WTC11 (cell line): ENCODE measurements at regions not wholly inside any gene's neighbourhood (a gene's known extent, or its start where the extent isn't known, plus 50 kb on each side); places are given as distances from the start of the nearest gene placed in this dataset.
A peak's percentile ranks its signal among the peaks of the same experiment; 100 is the strongest.

ENCODE experiments used
- ATAC-seq: fragments of 200-7000 bp; cut with Tn5 transposase; 2 replicates; pipeline ENCODE4 v1.10.0; 2021; ENCODE audit warnings: mild to moderate bottlenecking, moderate library complexity
- CTCF ChIA-PET: fragments of 300-600 bp; sonication (Branson Sonifier 250); formaldehyde crosslinking; loops from one replicate; lab custom pipeline; 2021; ENCODE audit warnings: antibody characterized with exemption; lab: Charles Lee
- POLR2A ChIA-PET: fragments of 350-600 bp; sonication (Branson Sonifier 250); formaldehyde crosslinking; loops from one replicate; lab custom pipeline; 2021; ENCODE audit warnings: antibody characterized with exemption; lab: Charles Lee
- DNase-seq: peaks from one replicate; pipeline ENCODE4 v3.0.0; 2021; ENCODE audit warnings: low spot score
- H3K27ac Mint-ChIP-seq: 2 replicates; pipeline ENCODE4 v1.8.0; 2021; ENCODE audit warnings: mixed read lengths
- H3K27me3 Mint-ChIP-seq: 2 replicates; pipeline ENCODE4 v1.8.0; 2021; ENCODE audit warnings: low read depth, mild to moderate bottlenecking, moderate library complexity, mixed read lengths
- H3K36me3 Mint-ChIP-seq: 2 replicates; pipeline ENCODE4 v1.8.0; 2021; ENCODE audit warnings: mixed read lengths
- H3K4me1 Mint-ChIP-seq: 2 replicates; pipeline ENCODE4 v1.8.0; 2022; ENCODE audit warnings: mixed read lengths
- H3K4me3 Mint-ChIP-seq: 2 replicates; pipeline ENCODE4 v1.8.0; 2021; ENCODE audit warnings: mild to moderate bottlenecking, moderate library complexity, mixed read lengths
- H3K9me3 Mint-ChIP-seq: 2 replicates; pipeline ENCODE4 v1.8.0; 2021; ENCODE audit warnings: mixed read lengths
- ATF1 ChIP-seq: sonication (generic); formaldehyde crosslinking; IDR thresholded peaks from 2 replicates; pipeline ENCODE4 v1.8.1; 2023; ENCODE audit warnings: mild to moderate bottlenecking, moderate library complexity, missing genetic modification reagents
- ATF2 ChIP-seq: sonication (generic); formaldehyde crosslinking; IDR thresholded peaks from 2 replicates; pipeline ENCODE4 v1.8.1; 2022; ENCODE audit warnings: low read depth, missing genetic modification reagents, borderline replicate concordance
- ATF3 ChIP-seq: sonication (generic); formaldehyde crosslinking; conservative IDR thresholded peaks from 2 replicates; pipeline ENCODE4 v1.8.1; 2022; ENCODE audit warnings: mild to moderate bottlenecking, missing genetic modification reagents
- CBFB ChIP-seq: sonication (generic); formaldehyde crosslinking; IDR thresholded peaks from 2 replicates; pipeline ENCODE4 v1.8.1; 2022; ENCODE audit warnings: mild to moderate bottlenecking, low read depth, missing genetic modification reagents
- ELF4 ChIP-seq: sonication (generic); formaldehyde crosslinking; IDR thresholded peaks from 2 replicates; pipeline ENCODE4 v1.8.1; 2022; ENCODE audit warnings: low read depth, mild to moderate bottlenecking, moderate library complexity, missing genetic modification reagents
- ETV6 ChIP-seq: sonication (generic); formaldehyde crosslinking; IDR thresholded peaks from 2 replicates; pipeline ENCODE4 v1.8.1; 2022; ENCODE audit warnings: mild to moderate bottlenecking, missing genetic modification reagents
- FOXJ3 ChIP-seq: sonication (generic); formaldehyde crosslinking; IDR thresholded peaks from 2 replicates; pipeline ENCODE4 v1.9.0; 2021; ENCODE audit warnings: missing genetic modification reagents, mild to moderate bottlenecking, borderline replicate concordance
- FOXK1 ChIP-seq: sonication (generic); formaldehyde crosslinking; IDR thresholded peaks from 2 replicates; pipeline ENCODE4 v1.8.0; 2022; ENCODE audit warnings: mild to moderate bottlenecking, moderate library complexity, missing genetic modification reagents
- JAZF1 ChIP-seq: fragments of 250-450 bp; sonication (Bioruptor Pico); IDR thresholded peaks from 2 replicates; pipeline ENCODE4 v1.9.0; 2021; ENCODE audit warnings: moderate library complexity, mild to moderate bottlenecking, inconsistent platforms
- MLX ChIP-seq: sonication (generic); formaldehyde crosslinking; IDR thresholded peaks from 2 replicates; pipeline ENCODE4 v1.8.1; 2023; ENCODE audit warnings: mild to moderate bottlenecking, missing genetic modification reagents, moderate library complexity
- MYBL2 ChIP-seq: sonication (generic); formaldehyde crosslinking; IDR thresholded peaks from 2 replicates; pipeline ENCODE4 v1.8.1; 2023; ENCODE audit warnings: mild to moderate bottlenecking, moderate library complexity, missing genetic modification reagents
- NR1H2 ChIP-seq: sonication (generic); formaldehyde crosslinking; IDR thresholded peaks from 2 replicates; pipeline ENCODE4 v1.9.0; 2021; ENCODE audit warnings: mild to moderate bottlenecking, moderate library complexity, missing genetic modification reagents
- PRRX2 ChIP-seq: fragments of 250-450 bp; sonication (Bioruptor Pico); IDR thresholded peaks from 2 replicates; pipeline ENCODE4 v1.8.0; 2021; ENCODE audit warnings: mild to moderate bottlenecking
- STAT6 ChIP-seq: sonication (generic); formaldehyde crosslinking; conservative IDR thresholded peaks from 2 replicates; pipeline ENCODE4 v1.8.1; 2023; ENCODE audit warnings: mild to moderate bottlenecking, low read depth, missing genetic modification reagents, moderate library complexity
- TCF7 ChIP-seq: sonication (generic); formaldehyde crosslinking; IDR thresholded peaks from 2 replicates; pipeline ENCODE4 v1.8.0; 2022; ENCODE audit warnings: mild to moderate bottlenecking, low read depth, missing genetic modification reagents, moderate library complexity
- TEAD1 ChIP-seq: sonication (generic); formaldehyde crosslinking; IDR thresholded peaks from 2 replicates; pipeline ENCODE4 v1.8.0; 2022; ENCODE audit warnings: mild to moderate bottlenecking, missing genetic modification reagents
- ZNF138 ChIP-seq: sonication (generic); formaldehyde crosslinking; conservative IDR thresholded peaks from 2 replicates; pipeline ENCODE4 v1.8.1; 2022; ENCODE audit warnings: mild to moderate bottlenecking, moderate library complexity, missing genetic modification reagents
- ZNF416 ChIP-seq: fragments of 250-450 bp; sonication (Bioruptor Pico); IDR thresholded peaks from 2 replicates; pipeline ENCODE4 v1.9.0; 2021; ENCODE audit warnings: mild to moderate bottlenecking, inconsistent platforms
- ZNF512 ChIP-seq: sonication (generic); formaldehyde crosslinking; IDR thresholded peaks from 2 replicates; pipeline ENCODE4 v1.8.1; 2022; ENCODE audit warnings: missing genetic modification reagents, borderline replicate concordance
- ZNF671 ChIP-seq: fragments of 250-450 bp; sonication (Bioruptor Pico); IDR thresholded peaks from 2 replicates; pipeline ENCODE4 v1.8.0; 2021; ENCODE audit warnings: mild to moderate bottlenecking
- TF ChIP-seq, protein P1 (sequence below): fragments of 250-450 bp; sonication (Bioruptor Pico); IDR thresholded peaks from 2 replicates; pipeline ENCODE4 v1.8.0; 2021; ENCODE audit warnings: mild to moderate bottlenecking
- TF ChIP-seq, protein P2 (sequence below): sonication (generic); formaldehyde crosslinking; IDR thresholded peaks from 2 replicates; pipeline ENCODE4 v1.8.1; 2023; ENCODE audit warnings: mild to moderate bottlenecking, missing genetic modification reagents
- TF ChIP-seq, protein P3 (sequence below): fragments of 250-450 bp; sonication (Bioruptor Pico); IDR thresholded peaks from 2 replicates; pipeline ENCODE4 v1.9.0; 2021; ENCODE audit warnings: moderate library complexity, mild to moderate bottlenecking, inconsistent platforms, borderline replicate concordance
- TF ChIP-seq, protein P4 (sequence below): sonication (generic); formaldehyde crosslinking; IDR thresholded peaks from 2 replicates; pipeline ENCODE4 v1.8.0; 2022; ENCODE audit warnings: mild to moderate bottlenecking, missing genetic modification reagents

- no peaks in the 10 kb centered on the region for H3K27me3 Mint-ChIP-seq
- H3K9me3 Mint-ChIP-seq = peaks cover 40% of the 10 kb centered on the region
- H3K36me3 Mint-ChIP-seq = peaks cover 20% of the 10 kb centered on the region
- POLR2A ChIA-PET = no interaction called here
- peak; percentile 47; the same call in 1 of the 2 replicates for ATAC-seq
- TF ChIP-seq ELF4 (CRISPR knock-in tag) = no peak
- TF ChIP-seq, protein P1, sequence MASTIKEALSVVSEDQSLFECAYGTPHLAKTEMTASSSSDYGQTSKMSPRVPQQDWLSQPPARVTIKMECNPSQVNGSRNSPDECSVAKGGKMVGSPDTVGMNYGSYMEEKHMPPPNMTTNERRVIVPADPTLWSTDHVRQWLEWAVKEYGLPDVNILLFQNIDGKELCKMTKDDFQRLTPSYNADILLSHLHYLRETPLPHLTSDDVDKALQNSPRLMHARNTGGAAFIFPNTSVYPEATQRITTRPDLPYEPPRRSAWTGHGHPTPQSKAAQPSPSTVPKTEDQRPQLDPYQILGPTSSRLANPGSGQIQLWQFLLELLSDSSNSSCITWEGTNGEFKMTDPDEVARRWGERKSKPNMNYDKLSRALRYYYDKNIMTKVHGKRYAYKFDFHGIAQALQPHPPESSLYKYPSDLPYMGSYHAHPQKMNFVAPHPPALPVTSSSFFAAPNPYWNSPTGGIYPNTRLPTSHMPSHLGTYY (CRISPR knock-in tag) = no peak
- TF ChIP-seq ATF2 (CRISPR knock-in tag) = no peak
- TF ChIP-seq, protein P2, sequence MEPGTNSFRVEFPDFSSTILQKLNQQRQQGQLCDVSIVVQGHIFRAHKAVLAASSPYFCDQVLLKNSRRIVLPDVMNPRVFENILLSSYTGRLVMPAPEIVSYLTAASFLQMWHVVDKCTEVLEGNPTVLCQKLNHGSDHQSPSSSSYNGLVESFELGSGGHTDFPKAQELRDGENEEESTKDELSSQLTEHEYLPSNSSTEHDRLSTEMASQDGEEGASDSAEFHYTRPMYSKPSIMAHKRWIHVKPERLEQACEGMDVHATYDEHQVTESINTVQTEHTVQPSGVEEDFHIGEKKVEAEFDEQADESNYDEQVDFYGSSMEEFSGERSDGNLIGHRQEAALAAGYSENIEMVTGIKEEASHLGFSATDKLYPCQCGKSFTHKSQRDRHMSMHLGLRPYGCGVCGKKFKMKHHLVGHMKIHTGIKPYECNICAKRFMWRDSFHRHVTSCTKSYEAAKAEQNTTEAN (CRISPR knock-in tag) = no peak
- no peak for TF ChIP-seq ETV6 (CRISPR knock-in tag)
- no peak for TF ChIP-seq ZNF416 (CRISPR knock-in tag)
- no peak for TF ChIP-seq ATF3 (CRISPR knock-in tag)
- no peak for TF ChIP-seq CBFB (CRISPR knock-in tag)
- TF ChIP-seq, protein P3, sequence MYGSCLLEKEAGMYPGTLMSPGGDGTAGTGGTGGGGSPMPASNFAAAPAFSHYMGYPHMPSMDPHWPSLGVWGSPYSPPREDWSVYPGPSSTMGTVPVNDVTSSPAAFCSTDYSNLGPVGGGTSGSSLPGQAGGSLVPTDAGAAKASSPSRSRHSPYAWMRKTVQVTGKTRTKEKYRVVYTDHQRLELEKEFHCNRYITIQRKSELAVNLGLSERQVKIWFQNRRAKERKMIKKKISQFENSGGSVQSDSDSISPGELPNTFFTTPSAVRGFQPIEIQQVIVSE (CRISPR knock-in tag) = no peak
- TF ChIP-seq ZNF138 (CRISPR knock-in tag) = no peak
- TF ChIP-seq TCF7 (CRISPR knock-in tag) = no peak
- no peak for TF ChIP-seq TEAD1
- TF ChIP-seq PRRX2 (CRISPR knock-in tag) = no peak
- TF ChIP-seq, protein P4, sequence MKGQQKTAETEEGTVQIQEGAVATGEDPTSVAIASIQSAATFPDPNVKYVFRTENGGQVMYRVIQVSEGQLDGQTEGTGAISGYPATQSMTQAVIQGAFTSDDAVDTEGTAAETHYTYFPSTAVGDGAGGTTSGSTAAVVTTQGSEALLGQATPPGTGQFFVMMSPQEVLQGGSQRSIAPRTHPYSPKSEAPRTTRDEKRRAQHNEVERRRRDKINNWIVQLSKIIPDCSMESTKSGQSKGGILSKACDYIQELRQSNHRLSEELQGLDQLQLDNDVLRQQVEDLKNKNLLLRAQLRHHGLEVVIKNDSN (CRISPR knock-in tag) = no peak
- no peak for TF ChIP-seq ZNF671 (CRISPR knock-in tag)
- TF ChIP-seq JAZF1 = no peak
- no peak for TF ChIP-seq MYBL2
- no peak for TF ChIP-seq MLX (CRISPR knock-in tag)
- no peak for TF ChIP-seq FOXK1 (CRISPR knock-in tag)
- DNase-seq = no peak
- CTCF ChIA-PET = no interaction called here
- H3K4me1 Mint-ChIP-seq = no peaks in the 10 kb centered on the region
- H3K27ac Mint-ChIP-seq = no peak overlapping the region
- no peak overlapping the region for H3K4me3 Mint-ChIP-seq
These were observed 585.9 kb downstream of the PCDH18 start for GRCh38 chr4:136946307-136946907.

GRCh38 chr4:136939781-136940180 is 592.5 kb downstream of the PCDH18 start:
- Mint-ChIP-seq H3K36me3 (no peaks in the 10 kb centered on the region), H3K9me3 (peaks cover 6% of the 10 kb centered on the region; the same call in 1 of the 2 replicates), H3K4me3 (no peak overlapping the region), H3K27ac (no peak overlapping the region), H3K4me1 (no peaks in the 10 kb centered on the region), H3K27me3 (no peaks in the 10 kb centered on the region)
- ChIA-PET POLR2A (no interaction called here), CTCF (no interaction called here)
- DNase-seq (no peak), ATAC-seq (no peak)
- TF ChIP-seq PRRX2 (CRISPR knock-in tag) = no peak
- no peak for TF ChIP-seq FOXJ3 (CRISPR knock-in tag)
- no peak for TF ChIP-seq NR1H2 (CRISPR knock-in tag)
- TF ChIP-seq ZNF512 (CRISPR knock-in tag) = no peak
- no peak for TF ChIP-seq STAT6
- TF ChIP-seq ATF1 = no peak
